Sigmoid colon (tissue), 4 donors: ENCODE measurements at regions not wholly inside any gene's neighbourhood (a gene's known extent, or its start where the extent isn't known, plus 50 kb on each side); places are given as distances from the start of the nearest gene placed in this dataset.

Experiments used
- CTCF ChIP-seq, 4 experiments: fragments of 450-650 bp in 3 of 4; fragments of 200-600 bp in 1 of 4; IDR thresholded peaks; one replicate each; pipeline ENCODE4 v1.5.1; 2016 to 2019; ENCODE audit warnings: antibody characterized with exemption in 4 of 4, mild to moderate bottlenecking in 3 of 4, moderate library complexity in 2 of 4
- EP300 ChIP-seq, 4 donors: sonication (generic); formaldehyde crosslinking; IDR thresholded peaks; one replicate each; pipeline ENCODE4 v1.6.1; 2017; ENCODE audit warnings: antibody characterized with exemption in 4 of 4
- POLR2A ChIP-seq, 2 donors: fragments of 450-650 bp; IDR thresholded peaks; one replicate each; pipeline ENCODE4 v1.6.1; 2016; ENCODE audit warnings: antibody characterized with exemption in 2 of 2, mild to moderate bottlenecking in 2 of 2, moderate library complexity in 2 of 2
- POLR2AphosphoS5 ChIP-seq, 4 donors: sonication (generic); formaldehyde crosslinking; IDR thresholded peaks; one replicate each; pipeline ENCODE4 v1.6.1; 2017; ENCODE audit warnings: antibody characterized with exemption in 4 of 4

GRCh38 chr1:113191579-113192076, 118.6 kb downstream of the LRIG2 start:
- TF ChIP-seq CTCF (IDR thresholded peaks at IDR 0.05) (no peak), POLR2AphosphoS5 (IDR thresholded peaks at IDR 0.05) (no peak), POLR2A (IDR thresholded peaks at IDR 0.05) (no peak), EP300 (IDR thresholded peaks at IDR 0.05) (no peak)
